Skeletal muscle satellite cell (primary cell): ENCODE measurements at regions not wholly inside any gene's neighbourhood (a gene's known extent, or its start where the extent isn't known, plus 50 kb on each side); places are given as distances from the start of the nearest gene placed in this dataset.

ENCODE experiments used
- H3K27me3 ChIP-seq: 2 replicates; pipeline ENCODE4 v1.7.0; 2013; ENCODE audit warnings: low read length; ENCODE audit not compliant: control insufficient read depth, insufficient read depth
- H3K36me3 ChIP-seq: 2 replicates; pipeline ENCODE4 v1.7.0; 2013; ENCODE audit warnings: mild to moderate bottlenecking, control low read depth, low read length; ENCODE audit not compliant: insufficient read depth
- H3K4me1 ChIP-seq: 2 replicates; pipeline ENCODE4 v1.7.0; 2013; ENCODE audit warnings: low read length; ENCODE audit not compliant: control insufficient read depth, insufficient read depth
- H3K4me2 ChIP-seq: 2 replicates; pipeline ENCODE4 v1.7.0; 2013; ENCODE audit warnings: mild to moderate bottlenecking, low read length
- H3K4me3 ChIP-seq: 2 replicates; pipeline ENCODE4 v1.7.0; 2013; ENCODE audit warnings: low read length
- H3K9ac ChIP-seq: 2 replicates; pipeline ENCODE4 v1.7.0; 2013; ENCODE audit warnings: mild to moderate bottlenecking, low read depth, low read length, moderate library complexity
- H3K9me3 ChIP-seq: replicated peaks from 2 replicates; pipeline ENCODE4 v1.7.0; 2013; ENCODE audit warnings: mild to moderate bottlenecking, control low read depth, low read length

GRCh38 chrX:107502316-107502715 lies 52.9 kb downstream of the FRMPD3 start:
- no peaks in the 10 kb centered on the region for H3K9me3 ChIP-seq
- no peak overlapping the region for H3K4me2 ChIP-seq
- no peak overlapping the region for H3K9ac ChIP-seq
- H3K27me3 ChIP-seq: peaks cover 49% of the 10 kb centered on the region
- H3K4me3 ChIP-seq: no peak overlapping the region
- no peaks in the 10 kb centered on the region for H3K4me1 ChIP-seq
- no peaks in the 10 kb centered on the region for H3K36me3 ChIP-seq

GRCh38 chrX:107504006-107504405 lies 54.6 kb downstream of the FRMPD3 start:
- peaks cover 53% of the 10 kb centered on the region for H3K27me3 ChIP-seq
- H3K4me2 ChIP-seq: no peak overlapping the region
- H3K36me3 ChIP-seq: no peaks in the 10 kb centered on the region
- H3K9ac ChIP-seq: no peak overlapping the region
- H3K4me3 ChIP-seq: no peak overlapping the region
- no peaks in the 10 kb centered on the region for H3K4me1 ChIP-seq
- H3K9me3 ChIP-seq: peaks cover 4% of the 10 kb centered on the region

- Histone ChIP-seq H3K4me3 (no peak overlapping the region), H3K4me2 (no peak overlapping the region), H3K36me3 (no peaks in the 10 kb centered on the region), H3K4me1 (no peaks in the 10 kb centered on the region), H3K9ac (no peak overlapping the region), H3K27me3 (peaks cover 60% of the 10 kb centered on the region), H3K9me3 (peaks cover 4% of the 10 kb centered on the region)
Measured at GRCh38 chrX:107505223-107505622, 55.8 kb downstream of the FRMPD3 start.

GRCh38 chrX:107506596-107507031 lies 57.2 kb downstream of the FRMPD3 start:
- H3K4me2 ChIP-seq: no peak overlapping the region
- no peak overlapping the region for H3K4me3 ChIP-seq
- H3K4me1 ChIP-seq: no peaks in the 10 kb centered on the region
- peaks cover 68% of the 10 kb centered on the region for H3K27me3 ChIP-seq
- H3K9me3 ChIP-seq: peaks cover 4% of the 10 kb centered on the region
- H3K36me3 ChIP-seq: no peaks in the 10 kb centered on the region
- H3K9ac ChIP-seq: no peak overlapping the region

GRCh38 chrX:107507093-107507743 lies 57.8 kb downstream of the FRMPD3 start:
- Histone ChIP-seq H3K4me3 (no peak overlapping the region), H3K36me3 (no peaks in the 10 kb centered on the region), H3K27me3 (peaks cover 72% of the 10 kb centered on the region), H3K4me1 (no peaks in the 10 kb centered on the region), H3K4me2 (no peak overlapping the region), H3K9ac (no peak overlapping the region), H3K9me3 (peaks cover 4% of the 10 kb centered on the region)

- H3K4me3 ChIP-seq: no peak overlapping the region
- H3K4me2 ChIP-seq: no peak overlapping the region
- no peak overlapping the region for H3K9ac ChIP-seq
- peaks cover 4% of the 10 kb centered on the region for H3K9me3 ChIP-seq
- peaks cover 69% of the 10 kb centered on the region for H3K27me3 ChIP-seq
- H3K4me1 ChIP-seq: no peaks in the 10 kb centered on the region
- no peaks in the 10 kb centered on the region for H3K36me3 ChIP-seq
Measured at GRCh38 chrX:107507744-107508117, 58.3 kb downstream of the FRMPD3 start.

- Histone ChIP-seq H3K4me2 (no peak overlapping the region), H3K27me3 (peaks cover 69% of the 10 kb centered on the region), H3K4me3 (no peak overlapping the region)
Measured at GRCh38 chrX:107508925-107509324, 59.5 kb downstream of the FRMPD3 start.

GRCh38 chrX:107514944-107515343 lies 65.5 kb downstream of the FRMPD3 start:
- Histone ChIP-seq H3K9ac (no peak overlapping the region), H3K4me3 (no peak overlapping the region), H3K4me1 (no peaks in the 10 kb centered on the region), H3K9me3 (no peaks in the 10 kb centered on the region), H3K27me3 (peaks cover 42% of the 10 kb centered on the region), H3K4me2 (no peak overlapping the region), H3K36me3 (no peaks in the 10 kb centered on the region)

More at GRCh38 chrX:107508925-107509324, 59.5 kb downstream of the FRMPD3 start:
- no peak overlapping the region for H3K9ac ChIP-seq
- peaks cover 4% of the 10 kb centered on the region for H3K9me3 ChIP-seq
- no peaks in the 10 kb centered on the region for H3K4me1 ChIP-seq
- H3K36me3 ChIP-seq: no peaks in the 10 kb centered on the region

- Histone ChIP-seq H3K4me3 (no peak overlapping the region), H3K4me1 (no peaks in the 10 kb centered on the region), H3K27me3 (peaks cover 59% of the 10 kb centered on the region), H3K9me3 (no peaks in the 10 kb centered on the region), H3K4me2 (no peak overlapping the region), H3K36me3 (no peaks in the 10 kb centered on the region), H3K9ac (no peak overlapping the region)
Measured at GRCh38 chrX:107521877-107522586, 72.6 kb downstream of the FRMPD3 start.

- H3K27me3 ChIP-seq: peaks cover 68% of the 10 kb centered on the region
- no peaks in the 10 kb centered on the region for H3K36me3 ChIP-seq
- H3K4me1 ChIP-seq: no peaks in the 10 kb centered on the region
- H3K4me3 ChIP-seq: no peak overlapping the region
- no peaks in the 10 kb centered on the region for H3K9me3 ChIP-seq
- H3K9ac ChIP-seq: no peak overlapping the region
- H3K4me2 ChIP-seq: no peak overlapping the region
Measured at GRCh38 chrX:107522901-107523300, 73.4 kb downstream of the FRMPD3 start.

GRCh38 chrX:107526141-107526540 lies 76.7 kb downstream of the FRMPD3 start:
- no peak overlapping the region for H3K4me3 ChIP-seq
- no peaks in the 10 kb centered on the region for H3K4me1 ChIP-seq
- H3K27me3 ChIP-seq: peaks cover 77% of the 10 kb centered on the region
- H3K9me3 ChIP-seq: no peaks in the 10 kb centered on the region
- no peak overlapping the region for H3K4me2 ChIP-seq
- H3K36me3 ChIP-seq: no peaks in the 10 kb centered on the region
- H3K9ac ChIP-seq: no peak overlapping the region

GRCh38 chrX:107530141-107530540 lies 80.7 kb downstream of the FRMPD3 start:
- no peak overlapping the region for H3K4me2 ChIP-seq
- H3K36me3 ChIP-seq: no peaks in the 10 kb centered on the region
- H3K27me3 ChIP-seq: peaks cover 59% of the 10 kb centered on the region
- H3K4me1 ChIP-seq: no peaks in the 10 kb centered on the region
- H3K9me3 ChIP-seq: no peaks in the 10 kb centered on the region
- H3K9ac ChIP-seq: no peak overlapping the region
- no peak overlapping the region for H3K4me3 ChIP-seq
